Testis (tissue), 2 donors: ENCODE measurements at regions not wholly inside any gene's neighbourhood (a gene's known extent, or its start where the extent isn't known, plus 50 kb on each side); places are given as distances from the start of the nearest gene placed in this dataset.

Experiments used
- POLR2A ChIP-seq: fragments of 450-650 bp; IDR thresholded peaks from one replicate; pipeline ENCODE4 v1.6.1; 2017; ENCODE audit warnings: antibody characterized with exemption, mild to moderate bottlenecking, moderate library complexity
- TF ChIP-seq, protein P1 (sequence below), 3 experiments: fragments of 450-650 bp in 2 of 3; fragments of 200-600 bp in 1 of 3; sonication (generic) in 1 of 3; IDR thresholded peaks; one replicate each; pipeline ENCODE4 v1.5.1; 2016 to 2019; ENCODE audit warnings: antibody characterized with exemption in 3 of 3, mild to moderate bottlenecking in 2 of 3, moderate library complexity in 1 of 3

DNA sequence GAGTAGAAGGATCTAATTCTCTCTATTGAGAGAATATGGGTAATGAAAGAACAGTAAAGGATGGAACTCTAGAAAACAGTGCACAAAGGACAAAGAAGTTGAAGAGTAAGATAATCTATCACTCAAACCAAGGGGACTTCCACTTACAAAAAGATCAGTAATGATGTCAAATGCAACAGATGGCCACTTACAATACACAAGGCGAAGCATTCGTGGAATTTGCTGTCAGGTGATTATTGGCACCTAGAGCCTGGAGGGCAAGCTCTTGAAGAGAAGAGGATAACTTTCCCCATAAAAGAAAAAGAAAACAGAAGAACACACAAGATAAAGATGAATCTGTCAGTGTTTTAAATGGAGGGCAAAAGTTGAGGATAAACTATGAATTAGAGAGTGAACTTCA lies 256.0 kb upstream of the TCF21 start:
- TF ChIP-seq, protein P1, sequence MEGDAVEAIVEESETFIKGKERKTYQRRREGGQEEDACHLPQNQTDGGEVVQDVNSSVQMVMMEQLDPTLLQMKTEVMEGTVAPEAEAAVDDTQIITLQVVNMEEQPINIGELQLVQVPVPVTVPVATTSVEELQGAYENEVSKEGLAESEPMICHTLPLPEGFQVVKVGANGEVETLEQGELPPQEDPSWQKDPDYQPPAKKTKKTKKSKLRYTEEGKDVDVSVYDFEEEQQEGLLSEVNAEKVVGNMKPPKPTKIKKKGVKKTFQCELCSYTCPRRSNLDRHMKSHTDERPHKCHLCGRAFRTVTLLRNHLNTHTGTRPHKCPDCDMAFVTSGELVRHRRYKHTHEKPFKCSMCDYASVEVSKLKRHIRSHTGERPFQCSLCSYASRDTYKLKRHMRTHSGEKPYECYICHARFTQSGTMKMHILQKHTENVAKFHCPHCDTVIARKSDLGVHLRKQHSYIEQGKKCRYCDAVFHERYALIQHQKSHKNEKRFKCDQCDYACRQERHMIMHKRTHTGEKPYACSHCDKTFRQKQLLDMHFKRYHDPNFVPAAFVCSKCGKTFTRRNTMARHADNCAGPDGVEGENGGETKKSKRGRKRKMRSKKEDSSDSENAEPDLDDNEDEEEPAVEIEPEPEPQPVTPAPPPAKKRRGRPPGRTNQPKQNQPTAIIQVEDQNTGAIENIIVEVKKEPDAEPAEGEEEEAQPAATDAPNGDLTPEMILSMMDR (IDR thresholded peaks at IDR 0.05), result no peak
- no peak for TF ChIP-seq POLR2A
